Esophagus muscularis mucosa (tissue), 4 donors: ENCODE measurements at regions not wholly inside any gene's neighbourhood (a gene's known extent, or its start where the extent isn't known, plus 50 kb on each side); places are given as distances from the start of the nearest gene placed in this dataset.

Experiments
- CTCF ChIP-seq, 3 experiments: fragments of 200-600 bp in 2 of 3; fragments of 450-650 bp in 1 of 3; sonication (generic) in 2 of 3; IDR thresholded peaks; one replicate each; pipeline ENCODE4 v1.5.1; 2017 to 2019; ENCODE audit warnings: antibody characterized with exemption in 3 of 3, mild to moderate bottlenecking in 2 of 3, moderate library complexity in 1 of 3
- EP300 ChIP-seq: sonication (generic); formaldehyde crosslinking; IDR thresholded peaks from one replicate; pipeline ENCODE4 v1.6.1; 2017; ENCODE audit warnings: antibody characterized with exemption
- POLR2A ChIP-seq: fragments of 450-650 bp; IDR thresholded peaks from one replicate; pipeline ENCODE4 v1.6.1; 2017; ENCODE audit warnings: antibody characterized with exemption, moderate library complexity, mild to moderate bottlenecking, low read depth
- POLR2AphosphoS5 ChIP-seq, 2 donors: sonication (generic); formaldehyde crosslinking; IDR thresholded peaks; one replicate each; pipeline ENCODE4 v1.6.1; 2017; ENCODE audit warnings: antibody characterized with exemption in 2 of 2

GRCh38 chr10:10935032-10935431, 82.6 kb upstream of the CELF2 start:
- TF ChIP-seq CTCF (IDR thresholded peaks at IDR 0.05), result no peak
- TF ChIP-seq POLR2AphosphoS5 (IDR thresholded peaks at IDR 0.05), result no peak
- TF ChIP-seq EP300, result no peak
- no peak for TF ChIP-seq POLR2A
